ENCODE measurements at regions not wholly inside any gene's neighbourhood (a gene's known extent, or its start where the extent isn't known, plus 50 kb on each side); places are given as distances from the start of the nearest gene placed in this dataset.
"Not testable (repeated sequence)": the region's sequence is repeated elsewhere in the genome, so short reads cannot be mapped to it uniquely, and the experiment has no call there.

- DNase-seq, result no peak
Measured at GRCh38 chr6:67736161-67736560, 898.9 kb upstream of the ADGRB3 start.

- DNase-seq, result no peak
Measured at GRCh38 chr6:67735623-67736022, 899.5 kb upstream of the ADGRB3 start.

GRCh38 chr6:67722861-67723261, 912.2 kb upstream of the ADGRB3 start:
- DNase-seq, result no peak

- DNase-seq, result no peak
Measured at GRCh38 chr6:67717281-67717680, 917.8 kb upstream of the ADGRB3 start.

- DNase-seq, result no peak
Measured at GRCh38 chr6:67706388-67706787, 928.7 kb upstream of the ADGRB3 start.

- no peak for DNase-seq
Measured at GRCh38 chr6:67698534-67698933, 936.5 kb upstream of the ADGRB3 start.

GRCh38 chr6:67694127-67694526, 941.0 kb upstream of the ADGRB3 start:
- no peak for DNase-seq

GRCh38 chr6:67689329-67689728, 945.8 kb upstream of the ADGRB3 start:
- DNase-seq, result no peak

GRCh38 chr6:67687396-67687795, 947.7 kb upstream of the ADGRB3 start:
- no peak for DNase-seq

- DNase-seq, result not testable (repeated sequence)
Measured at GRCh38 chr6:67686225-67686624, 948.9 kb upstream of the ADGRB3 start.

GRCh38 chr6:67683960-67684359, 951.1 kb upstream of the ADGRB3 start:
- no peak for DNase-seq

- no peak for DNase-seq
Measured at GRCh38 chr6:67680297-67680932, 954.7 kb upstream of the ADGRB3 start.

GRCh38 chr6:67679566-67680296, 955.4 kb upstream of the ADGRB3 start:
- DNase-seq, result no peak

GRCh38 chr6:67676892-67677291, 958.2 kb upstream of the ADGRB3 start:
- DNase-seq, result no peak

GRCh38 chr6:67667637-67668422, 967.3 kb upstream of the ADGRB3 start:
- no peak for DNase-seq

GRCh38 chr6:67666177-67666964, 968.7 kb upstream of the ADGRB3 start:
- DNase-seq, result no peak

GRCh38 chr6:67664942-67665341, 970.1 kb upstream of the ADGRB3 start:
- no peak for DNase-seq

- no peak for DNase-seq
Measured at GRCh38 chr6:67663105-67663895, 971.8 kb upstream of the ADGRB3 start.

- no peak for DNase-seq
Measured at GRCh38 chr6:67653561-67653960, 981.5 kb upstream of the ADGRB3 start.

- DNase-seq, result no peak
Measured at GRCh38 chr6:67646550-67646949, 988.5 kb upstream of the ADGRB3 start.

GRCh38 chr6:67643281-67643680, 991.8 kb upstream of the ADGRB3 start:
- no peak for DNase-seq

- no peak for DNase-seq
Measured at GRCh38 chr6:67642582-67642981, 992.5 kb upstream of the ADGRB3 start.

All from C1 segment of cervical spinal cord (tissue), 14 donors.